HUES64 (cell line): ENCODE measurements at regions not wholly inside any gene's neighbourhood (a gene's known extent, or its start where the extent isn't known, plus 50 kb on each side); places are given as distances from the start of the nearest gene placed in this dataset.

Source experiments
- H3K27ac ChIP-seq: 2 replicates; pipeline ENCODE4 v1.7.0; 2013; ENCODE audit warnings: low read depth, low read length, inconsistent platforms
- H3K27me3 ChIP-seq: 2 replicates; pipeline ENCODE4 v1.6.1; 2013; ENCODE audit warnings: mild to moderate bottlenecking, low read length; ENCODE audit not compliant: insufficient read depth
- H3K36me3 ChIP-seq: 2 replicates; pipeline ENCODE4 v1.6.1; 2013; ENCODE audit warnings: mild to moderate bottlenecking, low read length; ENCODE audit not compliant: insufficient read depth
- H3K4me1 ChIP-seq: 2 replicates; pipeline ENCODE4 v1.6.1; 2013; ENCODE audit warnings: mild to moderate bottlenecking, low read length, moderate library complexity; ENCODE audit not compliant: insufficient read depth
- H3K4me3 ChIP-seq: 2 replicates; pipeline ENCODE4 v1.5.1; 2013; ENCODE audit warnings: mild to moderate bottlenecking, low read length, moderate library complexity
- H3K9ac ChIP-seq: 2 replicates; pipeline ENCODE4 v1.6.1; 2013; ENCODE audit warnings: mild to moderate bottlenecking, low read depth, low read length
- H3K9me3 ChIP-seq: 2 replicates; pipeline ENCODE4 v1.6.1; 2013; ENCODE audit warnings: low read depth, low read length; ENCODE audit not compliant: insufficient read depth
- WGBS: fragments of 150-250, 120-280 bp; methylation state at CpG from one replicate; pipeline ENCODE4 v1.1.7; 2013; ENCODE audit warnings: missing lambda C conversion rate; 5-methylcytosine and 5-hydroxymethylcytosine counted together

- 100% methylated on average over 2 of the region's 2 CpGs for WGBS
- peaks cover 12% of the 10 kb centered on the region for H3K4me1 ChIP-seq
- H3K27me3 ChIP-seq: no peaks in the 10 kb centered on the region
- no peak overlapping the region for H3K9ac ChIP-seq
- no peaks in the 10 kb centered on the region for H3K9me3 ChIP-seq
- H3K27ac ChIP-seq: no peak overlapping the region
- H3K36me3 ChIP-seq: no peaks in the 10 kb centered on the region
- no peak overlapping the region for H3K4me3 ChIP-seq
Observed at GRCh38 chr16:79282806-79283205, 317.7 kb downstream of the MAF start.

GRCh38 chr16:79278506-79278905, 322.0 kb downstream of the MAF start:
- Histone ChIP-seq H3K27ac (no peak overlapping the region), H3K4me3 (no peak overlapping the region)
- 91% methylated on average over 11 of the region's 11 CpGs for WGBS

GRCh38 chr16:79276501-79276900, 324.0 kb downstream of the MAF start:
- H3K9me3 ChIP-seq: no peaks in the 10 kb centered on the region
- no peak overlapping the region for H3K27ac ChIP-seq
- whole genome bisulfite sequencing: 95% methylated on average over 6 of the region's 6 CpGs
- H3K36me3 ChIP-seq: no peaks in the 10 kb centered on the region
- H3K9ac ChIP-seq: no peak overlapping the region
- no peaks in the 10 kb centered on the region for H3K27me3 ChIP-seq
- H3K4me1 ChIP-seq: no peaks in the 10 kb centered on the region
- no peak overlapping the region for H3K4me3 ChIP-seq

More at GRCh38 chr16:79278506-79278905, 322.0 kb downstream of the MAF start:
- Histone ChIP-seq H3K9ac (no peak overlapping the region), H3K36me3 (no peaks in the 10 kb centered on the region), H3K27me3 (no peaks in the 10 kb centered on the region), H3K9me3 (no peaks in the 10 kb centered on the region), H3K4me1 (no peaks in the 10 kb centered on the region)

GRCh38 chr16:79274264-79274663, 326.3 kb downstream of the MAF start:
- Histone ChIP-seq H3K4me1 (peaks cover 7% of the 10 kb centered on the region), H3K27ac (no peak overlapping the region), H3K27me3 (no peaks in the 10 kb centered on the region), H3K36me3 (no peaks in the 10 kb centered on the region), H3K4me3 (no peak overlapping the region), H3K9me3 (no peaks in the 10 kb centered on the region), H3K9ac (no peak overlapping the region)
- WGBS: 92% methylated on average over 4 of the region's 4 CpGs

- Histone ChIP-seq H3K36me3 (no peaks in the 10 kb centered on the region), H3K4me1 (peaks cover 8% of the 10 kb centered on the region), H3K9me3 (no peaks in the 10 kb centered on the region), H3K9ac (no peak overlapping the region), H3K27me3 (no peaks in the 10 kb centered on the region), H3K27ac (no peak overlapping the region), H3K4me3 (no peak overlapping the region)
- 97% methylated on average over 19 of the region's 19 CpGs for WGBS
Observed at GRCh38 chr16:79272141-79272577, 328.4 kb downstream of the MAF start.

- Histone ChIP-seq H3K36me3 (no peaks in the 10 kb centered on the region), H3K4me3 (no peak overlapping the region), H3K9me3 (no peaks in the 10 kb centered on the region), H3K27ac (no peak overlapping the region), H3K4me1 (peaks cover 8% of the 10 kb centered on the region), H3K27me3 (no peaks in the 10 kb centered on the region), H3K9ac (no peak overlapping the region)
- WGBS: 0% methylated on average over 1 of the region's 1 CpG
Observed at GRCh38 chr16:79271583-79271982, 329.0 kb downstream of the MAF start.

GRCh38 chr16:79270011-79270410, 330.5 kb downstream of the MAF start:
- H3K27me3 ChIP-seq: no peaks in the 10 kb centered on the region
- no peaks in the 10 kb centered on the region for H3K36me3 ChIP-seq
- 93% methylated on average over 2 of the region's 2 CpGs for WGBS
- H3K9ac ChIP-seq: no peak overlapping the region
- no peak overlapping the region for H3K4me3 ChIP-seq
- H3K4me1 ChIP-seq: peaks cover 8% of the 10 kb centered on the region
- H3K27ac ChIP-seq: no peak overlapping the region
- H3K9me3 ChIP-seq: no peaks in the 10 kb centered on the region

- Histone ChIP-seq H3K4me3 (no peak overlapping the region), H3K9me3 (no peaks in the 10 kb centered on the region), H3K4me1 (peaks cover 8% of the 10 kb centered on the region), H3K27me3 (no peaks in the 10 kb centered on the region), H3K27ac (no peak overlapping the region), H3K9ac (no peak overlapping the region), H3K36me3 (no peaks in the 10 kb centered on the region)
- 67% methylated on average over 7 of the region's 8 CpGs for WGBS
Observed at GRCh38 chr16:79269211-79269863, 331.2 kb downstream of the MAF start.

GRCh38 chr16:79267781-79268180, 332.8 kb downstream of the MAF start:
- H3K9me3 ChIP-seq: no peaks in the 10 kb centered on the region
- H3K9ac ChIP-seq: no peak overlapping the region
- no peaks in the 10 kb centered on the region for H3K27me3 ChIP-seq
- H3K4me3 ChIP-seq: no peak overlapping the region
- H3K36me3 ChIP-seq: no peaks in the 10 kb centered on the region
- WGBS: 95% methylated on average over 6 of the region's 6 CpGs
- no peak overlapping the region for H3K27ac ChIP-seq
- peaks cover 8% of the 10 kb centered on the region for H3K4me1 ChIP-seq

- WGBS: 94% methylated on average over 6 of the region's 6 CpGs
- Histone ChIP-seq H3K4me3 (no peak overlapping the region), H3K4me1 (peaks cover 8% of the 10 kb centered on the region), H3K27ac (no peak overlapping the region), H3K9me3 (no peaks in the 10 kb centered on the region), H3K27me3 (no peaks in the 10 kb centered on the region), H3K36me3 (no peaks in the 10 kb centered on the region), H3K9ac (no peak overlapping the region)
Observed at GRCh38 chr16:79267146-79267545, 333.4 kb downstream of the MAF start.

- Histone ChIP-seq H3K4me1 (peaks cover 8% of the 10 kb centered on the region), H3K9ac (no peak overlapping the region), H3K27me3 (no peaks in the 10 kb centered on the region), H3K9me3 (no peaks in the 10 kb centered on the region), H3K4me3 (no peak overlapping the region), H3K36me3 (no peaks in the 10 kb centered on the region), H3K27ac (no peak overlapping the region)
- WGBS: 91% methylated on average over 4 of the region's 4 CpGs
Observed at GRCh38 chr16:79265701-79266100, 334.8 kb downstream of the MAF start.

GRCh38 chr16:79265196-79265595, 335.3 kb downstream of the MAF start:
- no peaks in the 10 kb centered on the region for H3K9me3 ChIP-seq

More at GRCh38 chr16:79265196-79265595, 335.3 kb downstream of the MAF start:
- 89% methylated on average over 3 of the region's 5 CpGs for WGBS
- Histone ChIP-seq H3K4me3 (no peak overlapping the region), H3K36me3 (no peaks in the 10 kb centered on the region), H3K27me3 (no peaks in the 10 kb centered on the region), H3K9ac (no peak overlapping the region), H3K4me1 (peaks cover 8% of the 10 kb centered on the region), H3K27ac (no peak overlapping the region)
